Astrocyte (in vitro differentiated cells and primary cell): ENCODE measurements at regions not wholly inside any gene's neighbourhood (a gene's known extent, or its start where the extent isn't known, plus 50 kb on each side); places are given as distances from the start of the nearest gene placed in this dataset.

Source experiments
- EZH2 ChIP-seq: IDR thresholded peaks from 2 replicates; pipeline ENCODE4 v1.6.1; 2012; ENCODE audit warnings: mild to moderate bottlenecking, low read length, inconsistent platforms; ENCODE audit not compliant: insufficient read depth
- TF ChIP-seq, protein P1 (sequence below): IDR thresholded peaks from 2 replicates; pipeline ENCODE4 v1.5.1; 2011; ENCODE audit warnings: low read depth, mild to moderate bottlenecking, inconsistent platforms, low read length, moderate library complexity; ENCODE audit not compliant: insufficient read depth

DNA sequence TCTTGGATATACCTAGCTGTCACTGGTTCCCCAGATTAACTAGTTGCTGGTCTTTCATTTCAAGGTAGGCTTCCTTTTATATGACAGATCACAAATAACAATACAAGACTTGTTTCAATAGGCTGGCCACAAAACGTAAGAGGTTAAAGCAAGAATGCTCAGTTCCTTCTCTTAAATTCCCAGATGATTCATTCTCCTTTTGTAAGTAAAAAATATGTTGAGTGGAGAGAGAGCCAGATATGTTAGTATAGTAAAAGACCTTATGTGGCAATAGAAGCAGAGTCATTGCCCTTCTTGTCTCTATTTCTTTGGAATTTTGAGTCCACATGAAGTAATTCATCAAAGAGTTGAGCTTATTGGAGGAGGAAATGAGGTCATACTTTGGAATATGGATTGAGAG is 939.0 kb upstream of the ATXN7L3B start:
- TF ChIP-seq, protein P1, sequence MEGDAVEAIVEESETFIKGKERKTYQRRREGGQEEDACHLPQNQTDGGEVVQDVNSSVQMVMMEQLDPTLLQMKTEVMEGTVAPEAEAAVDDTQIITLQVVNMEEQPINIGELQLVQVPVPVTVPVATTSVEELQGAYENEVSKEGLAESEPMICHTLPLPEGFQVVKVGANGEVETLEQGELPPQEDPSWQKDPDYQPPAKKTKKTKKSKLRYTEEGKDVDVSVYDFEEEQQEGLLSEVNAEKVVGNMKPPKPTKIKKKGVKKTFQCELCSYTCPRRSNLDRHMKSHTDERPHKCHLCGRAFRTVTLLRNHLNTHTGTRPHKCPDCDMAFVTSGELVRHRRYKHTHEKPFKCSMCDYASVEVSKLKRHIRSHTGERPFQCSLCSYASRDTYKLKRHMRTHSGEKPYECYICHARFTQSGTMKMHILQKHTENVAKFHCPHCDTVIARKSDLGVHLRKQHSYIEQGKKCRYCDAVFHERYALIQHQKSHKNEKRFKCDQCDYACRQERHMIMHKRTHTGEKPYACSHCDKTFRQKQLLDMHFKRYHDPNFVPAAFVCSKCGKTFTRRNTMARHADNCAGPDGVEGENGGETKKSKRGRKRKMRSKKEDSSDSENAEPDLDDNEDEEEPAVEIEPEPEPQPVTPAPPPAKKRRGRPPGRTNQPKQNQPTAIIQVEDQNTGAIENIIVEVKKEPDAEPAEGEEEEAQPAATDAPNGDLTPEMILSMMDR: no peak
- no peak for TF ChIP-seq EZH2
